GM23248 (cell line): ENCODE measurements at regions not wholly inside any gene's neighbourhood (a gene's known extent, or its start where the extent isn't known, plus 50 kb on each side); places are given as distances from the start of the nearest gene placed in this dataset.

Experiments
- EZH2 ChIP-seq: fragments of 200-600 bp; sonication (generic); IDR thresholded peaks from 2 replicates; pipeline ENCODE4 v1.6.1; 2018; ENCODE audit warnings: antibody characterized with exemption, mild to moderate bottlenecking; ENCODE audit not compliant: insufficient read depth, poor library complexity, severe bottlenecking
- EZH2phosphoT487 ChIP-seq: fragments of 200-600 bp; sonication (generic); IDR thresholded peaks from 2 replicates; pipeline ENCODE4 v1.6.1; 2018; ENCODE audit warnings: antibody characterized with exemption, moderate library complexity, mild to moderate bottlenecking, low read depth; ENCODE audit not compliant: insufficient read depth

GRCh38 chrY:18909846-18910245, 136.3 kb upstream of the HSFY2 start:
- TF ChIP-seq EZH2 (no peak), EZH2phosphoT487 (no peak)
